ENCODE measurements at regions not wholly inside any gene's neighbourhood (a gene's known extent, or its start where the extent isn't known, plus 50 kb on each side); places are given as distances from the start of the nearest gene placed in this dataset.
A peak's percentile ranks its signal among the peaks of the same experiment; 100 is the strongest.

DNA sequence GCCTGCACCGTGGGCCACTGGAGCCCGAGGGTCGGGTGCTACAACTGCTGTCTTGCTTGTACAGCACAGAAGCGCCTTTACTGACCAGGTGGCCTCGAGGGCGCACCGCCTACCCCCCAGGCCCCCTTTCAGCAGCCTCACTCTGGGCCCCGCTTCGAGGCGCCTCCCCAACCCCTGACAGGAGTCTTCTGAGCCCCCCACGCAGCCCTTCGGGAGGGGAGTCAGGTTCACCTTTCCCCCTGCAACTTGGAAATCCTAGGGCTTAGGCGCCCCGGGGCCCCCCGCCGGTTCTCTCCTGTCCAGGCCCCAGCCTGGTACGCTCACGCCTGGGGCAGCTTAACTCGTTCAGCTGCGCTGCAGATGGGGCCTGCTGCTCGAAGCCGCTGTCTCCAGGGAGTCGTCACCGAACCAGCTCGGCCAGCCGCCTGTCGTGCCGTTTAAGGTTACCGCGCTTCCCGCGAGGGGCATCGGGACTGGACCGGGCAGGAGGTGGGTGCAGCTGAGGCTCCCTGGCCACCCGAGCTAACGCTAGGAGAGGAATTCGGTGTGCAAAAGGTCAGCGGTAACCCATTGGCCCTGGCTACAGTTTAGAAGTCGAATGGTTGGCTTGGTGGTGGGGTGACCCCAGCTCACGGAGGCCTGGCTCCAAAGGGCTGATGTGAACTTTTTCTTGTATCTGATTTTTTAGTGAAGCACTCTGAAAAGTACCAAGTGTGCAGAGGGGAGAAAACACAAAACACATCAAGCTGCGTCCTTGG, 58.9 kb upstream of the BCOR start:
- Histone ChIP-seq H3K36me3 (ENCODE audit: control insufficient read depth in 3 of 3, insufficient read depth in 2 of 3, low read depth in 1 of 3, low read length in 3 of 3) (no peaks in the 10 kb centered on the region), H3K9me3 (ENCODE audit: control insufficient read depth in 2 of 2, insufficient read depth in 1 of 2, low read depth in 1 of 2, low read length in 1 of 2) (no peaks in the 10 kb centered on the region), H3K27me3 (ENCODE audit: control insufficient read depth in 3 of 3, insufficient read depth in 3 of 3, low read length in 3 of 3) (peaks cover 0 to 22% (median 2%) of the 10 kb centered on the region in 3 donors), H3K4me1 (ENCODE audit: control insufficient read depth in 3 of 3, insufficient read depth in 2 of 3, low read depth in 1 of 3, low read length in 2 of 3) (peaks cover 0 to 23% (median 0%) of the 10 kb centered on the region in 3 donors), H3K27ac (ENCODE audit: low read depth in 1 of 3, low read length in 2 of 3) (no peak overlapping the region), H3K4me3 (ENCODE audit: low read depth in 1 of 3, low read length in 3 of 3) (no peak overlapping the region)
- 59 to 95% (median 83%) methylated on average over 27 to 41 of the region's 41 CpGs for WGBS, 3 donors
- no peak for DNase-seq
- no peak for FAIRE-seq

DNA sequence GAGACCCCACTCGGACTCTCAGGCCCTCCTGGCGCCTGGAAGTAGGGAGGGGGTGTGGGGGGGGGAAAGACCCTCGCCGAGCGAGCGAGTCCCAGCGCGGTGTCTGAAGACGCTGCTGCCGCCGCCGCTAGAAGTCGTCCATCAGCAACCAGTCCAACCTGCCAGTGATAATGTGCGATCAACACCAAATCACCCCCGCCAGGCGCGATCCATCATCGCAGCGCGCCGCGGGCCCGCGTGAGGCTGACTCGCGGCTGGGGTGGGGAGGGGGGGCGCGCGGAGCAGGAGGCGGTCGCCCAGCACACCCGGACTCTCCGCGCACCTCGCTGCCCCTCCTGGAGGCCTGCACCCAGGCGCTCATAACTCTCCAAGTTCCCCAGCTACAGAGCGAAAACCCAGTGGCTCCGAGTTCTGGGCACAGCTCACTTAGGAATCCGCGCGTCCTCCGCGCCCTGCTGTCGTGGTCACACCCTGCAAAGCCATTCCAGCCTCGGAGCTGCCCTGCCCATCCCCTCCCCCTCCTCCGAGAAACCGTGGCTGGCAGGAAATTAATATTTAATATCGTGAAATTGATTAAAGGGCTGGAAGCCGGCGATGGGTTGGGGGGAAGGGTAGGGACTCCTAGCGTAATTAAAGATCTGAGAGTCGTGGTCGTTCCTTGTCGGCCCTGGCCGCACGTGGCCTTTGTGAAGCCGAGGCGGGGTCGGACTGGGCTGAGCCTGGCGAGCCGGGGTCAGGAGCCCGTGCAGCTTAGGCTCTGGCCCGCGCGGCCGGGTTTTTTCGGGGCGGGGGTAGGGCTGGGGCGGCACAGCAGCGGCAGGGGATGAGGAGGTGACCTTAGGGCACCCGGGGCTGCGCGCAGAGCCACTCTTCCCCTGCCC, 58.1 kb upstream of the BCOR start:
- Histone ChIP-seq H3K9me3 (ENCODE audit: control insufficient read depth in 2 of 2, insufficient read depth in 1 of 2, low read depth in 1 of 2, low read length in 1 of 2) (no peaks in the 10 kb centered on the region), H3K4me3 (ENCODE audit: low read depth in 1 of 3, low read length in 3 of 3) (peak overlapping the region in 2 of 3 donors; percentile 40 to 46), H3K27me3 (ENCODE audit: control insufficient read depth in 3 of 3, insufficient read depth in 3 of 3, low read length in 3 of 3) (peaks cover 0 to 29% (median 5%) of the 10 kb centered on the region in 3 donors), H3K27ac (ENCODE audit: low read depth in 1 of 3, low read length in 2 of 3) (peak overlapping the region in 2 of 3 donors; percentile 46 to 58), H3K36me3 (ENCODE audit: control insufficient read depth in 3 of 3, insufficient read depth in 2 of 3, low read depth in 1 of 3, low read length in 3 of 3) (no peaks in the 10 kb centered on the region), H3K4me1 (ENCODE audit: control insufficient read depth in 3 of 3, insufficient read depth in 2 of 3, low read depth in 1 of 3, low read length in 2 of 3) (peaks cover 0 to 23% (median 0%) of the 10 kb centered on the region in 3 donors)
- whole genome bisulfite sequencing, 3 donors, result 28 to 38% (median 34%) methylated on average over 26 to 73 of the region's 73 CpGs
- no peak for FAIRE-seq
- peak; percentile 47 to 51 for DNase-seq

DNA sequence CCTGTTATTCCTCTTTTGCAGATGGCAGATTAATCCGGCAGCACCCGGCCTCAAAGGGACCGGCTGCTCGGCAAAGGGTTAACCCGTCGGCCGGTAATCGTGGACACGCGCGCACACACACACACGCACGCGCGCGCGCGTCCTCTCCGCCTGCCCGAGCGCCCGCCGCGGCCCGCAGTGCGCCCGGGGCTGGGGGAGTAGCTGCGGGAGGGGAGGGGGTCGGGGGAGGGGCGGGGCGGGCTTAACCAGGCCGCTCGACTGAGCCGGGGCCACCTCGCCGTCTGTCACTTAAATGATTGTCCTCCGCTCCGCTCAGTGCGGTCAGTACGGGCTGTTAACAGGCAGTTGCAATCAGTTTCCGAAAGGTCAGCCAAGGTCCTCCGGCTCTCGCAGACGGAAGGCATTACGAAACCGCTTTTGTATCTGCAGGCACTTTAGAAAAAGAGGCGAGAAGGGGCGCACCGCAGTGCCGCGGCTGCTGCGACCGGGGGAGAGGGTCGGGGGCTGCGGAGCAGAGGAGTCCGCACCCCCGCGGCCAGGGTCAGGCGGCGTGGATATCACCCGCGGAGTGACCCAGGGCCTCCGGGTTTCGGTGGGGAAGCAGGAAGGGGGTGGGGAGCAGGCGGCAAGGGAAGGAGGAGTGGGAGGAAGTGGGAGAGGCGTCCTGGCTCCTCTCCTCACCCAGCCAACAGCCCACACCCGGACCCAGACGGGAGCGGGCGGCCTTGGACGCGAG, 57.3 kb upstream of the BCOR start:
- H3K4me1 ChIP-seq (ENCODE audit: control insufficient read depth in 3 of 3, insufficient read depth in 2 of 3, low read depth in 1 of 3, low read length in 2 of 3), result peaks cover 0 to 23% (median 0%) of the 10 kb centered on the region in 3 donors
- H3K27ac ChIP-seq (ENCODE audit: low read depth in 1 of 3, low read length in 2 of 3), result peak overlapping the region in 2 of 3 donors; percentile 46 to 58
- no peaks in the 10 kb centered on the region for H3K36me3 ChIP-seq (ENCODE audit: control insufficient read depth in 3 of 3, insufficient read depth in 2 of 3, low read depth in 1 of 3, low read length in 3 of 3)
- FAIRE-seq (no peak), DNase-seq (peak; percentile 48 to 68)
- 0 to 7% (median 6%) methylated on average over 32 to 72 of the region's 72 CpGs for WGBS, 3 donors
- peak overlapping the region in 2 of 3 donors; percentile 40 to 46 for H3K4me3 ChIP-seq (ENCODE audit: low read depth in 1 of 3, low read length in 3 of 3)
- H3K9me3 ChIP-seq (ENCODE audit: control insufficient read depth in 2 of 2, insufficient read depth in 1 of 2, low read depth in 1 of 2, low read length in 1 of 2), result no peaks in the 10 kb centered on the region
- peaks cover 0 to 31% (median 5%) of the 10 kb centered on the region in 3 donors for H3K27me3 ChIP-seq (ENCODE audit: control insufficient read depth in 3 of 3, insufficient read depth in 3 of 3, low read length in 3 of 3)

DNA sequence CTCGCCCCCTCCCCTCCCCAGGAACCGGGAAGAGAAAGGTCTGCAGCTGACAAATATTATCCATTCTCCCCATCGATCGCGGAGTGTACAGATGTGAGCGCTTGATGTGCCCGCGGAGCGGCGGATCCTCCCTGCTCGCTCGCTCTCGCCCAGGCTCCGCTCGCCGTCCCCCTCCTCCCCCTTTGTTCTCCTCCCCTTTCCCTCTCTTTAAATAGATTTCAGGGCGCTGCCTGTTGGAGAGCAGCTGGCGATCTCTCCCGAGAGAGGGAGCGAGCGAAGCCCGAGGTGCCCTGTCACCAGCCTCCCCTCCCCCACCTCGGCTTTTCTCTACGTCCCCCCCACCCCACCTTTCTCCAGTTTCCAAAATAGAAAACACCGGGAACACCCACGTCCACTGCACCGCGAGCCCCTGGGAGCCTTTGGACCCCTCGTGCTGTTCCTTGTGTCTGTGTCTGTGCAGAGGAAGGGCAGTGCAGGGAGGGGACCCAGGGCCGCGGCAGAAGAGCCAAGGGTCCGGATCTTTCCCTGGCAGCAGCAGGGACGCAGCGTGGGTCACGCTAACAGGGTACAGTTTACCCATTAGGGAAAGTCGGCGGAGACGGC, 56.6 kb upstream of the BCOR start:
- peak overlapping the region in 2 of 3 donors; percentile 34 to 46 for H3K4me3 ChIP-seq (ENCODE audit: low read depth in 1 of 3, low read length in 3 of 3)
- H3K9me3 ChIP-seq (ENCODE audit: control insufficient read depth in 2 of 2, insufficient read depth in 1 of 2, low read depth in 1 of 2, low read length in 1 of 2), result no peaks in the 10 kb centered on the region
- DNase-seq (peak in 1 of 2 donors; percentile 43), FAIRE-seq (no peak)
- H3K36me3 ChIP-seq (ENCODE audit: control insufficient read depth in 3 of 3, insufficient read depth in 2 of 3, low read depth in 1 of 3, low read length in 3 of 3), result no peaks in the 10 kb centered on the region
- 1 to 15% (median 1%) methylated on average over 26 to 36 of the region's 38 CpGs for WGBS, 3 donors
- peak overlapping the region in 2 of 3 donors; percentile 17 to 45 for H3K27ac ChIP-seq (ENCODE audit: low read depth in 1 of 3, low read length in 2 of 3)
- H3K27me3 ChIP-seq (ENCODE audit: control insufficient read depth in 3 of 3, insufficient read depth in 3 of 3, low read length in 3 of 3), result peaks cover 0 to 31% (median 5%) of the 10 kb centered on the region in 3 donors
- peaks cover 0 to 23% (median 0%) of the 10 kb centered on the region in 3 donors for H3K4me1 ChIP-seq (ENCODE audit: control insufficient read depth in 3 of 3, insufficient read depth in 2 of 3, low read depth in 1 of 3, low read length in 2 of 3)

DNA sequence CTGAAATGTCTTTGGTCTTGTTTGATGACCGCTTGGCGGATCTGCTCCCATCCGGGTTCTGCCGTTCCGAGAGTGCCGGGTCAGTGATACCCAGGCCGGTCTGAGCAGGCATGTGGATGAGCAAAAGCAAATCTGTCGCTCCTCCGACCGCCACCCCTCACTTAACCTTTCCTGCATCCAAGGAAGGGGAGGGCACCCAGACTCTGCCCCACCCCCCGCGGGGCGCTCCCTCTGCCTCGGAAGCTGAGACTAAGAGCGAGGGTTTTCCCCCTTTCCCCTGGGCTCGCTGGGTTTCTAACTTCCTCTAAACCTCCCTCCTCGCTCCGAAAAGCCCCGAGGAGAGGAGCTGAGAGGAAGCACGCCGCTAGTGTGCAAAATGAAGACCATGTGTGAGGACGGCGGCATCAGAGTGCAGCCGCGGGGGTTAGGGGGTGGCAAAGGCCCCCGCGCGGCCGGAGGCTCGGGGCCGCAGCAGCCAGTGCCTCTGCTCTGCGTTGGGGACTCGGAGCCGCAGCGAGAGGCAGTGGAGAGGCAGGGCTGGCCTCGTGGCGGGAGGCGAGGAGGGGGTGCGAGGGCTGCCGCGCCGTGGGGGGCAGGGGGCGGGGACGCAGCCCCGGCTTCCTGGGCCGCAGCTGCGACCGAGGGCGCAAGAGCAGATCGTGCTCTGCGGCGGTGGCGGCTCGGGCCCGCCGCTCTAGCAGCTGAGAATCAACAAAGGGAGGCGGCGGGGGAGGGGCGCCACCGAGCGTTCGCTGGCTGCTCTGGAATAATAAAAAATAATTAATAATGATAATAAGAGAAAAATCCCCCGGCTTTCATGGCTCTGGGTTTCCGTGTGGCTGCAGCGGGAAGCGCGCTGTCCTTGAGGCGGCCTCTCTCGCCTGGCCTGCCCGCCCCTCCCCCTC, 55.8 kb upstream of the BCOR start:
- Histone ChIP-seq H3K9me3 (ENCODE audit: control insufficient read depth in 2 of 2, insufficient read depth in 1 of 2, low read depth in 1 of 2, low read length in 1 of 2) (no peaks in the 10 kb centered on the region), H3K27ac (ENCODE audit: low read depth in 1 of 3, low read length in 2 of 3) (peak overlapping the region in 2 of 3 donors; percentile 33 to 62), H3K27me3 (ENCODE audit: control insufficient read depth in 3 of 3, insufficient read depth in 3 of 3, low read length in 3 of 3) (peaks cover 0 to 31% (median 10%) of the 10 kb centered on the region in 3 donors), H3K36me3 (ENCODE audit: control insufficient read depth in 3 of 3, insufficient read depth in 2 of 3, low read depth in 1 of 3, low read length in 3 of 3) (no peaks in the 10 kb centered on the region), H3K4me1 (ENCODE audit: control insufficient read depth in 3 of 3, insufficient read depth in 2 of 3, low read depth in 1 of 3, low read length in 2 of 3) (peaks cover 0 to 25% (median 0%) of the 10 kb centered on the region in 3 donors), H3K4me3 (ENCODE audit: low read depth in 1 of 3, low read length in 3 of 3) (peak overlapping the region in 2 of 3 donors; percentile 34 to 46)
- 0 to 9% (median 6%) methylated on average over 37 to 69 of the region's 70 CpGs for WGBS, 3 donors
- DNase-seq (peak in 1 of 2 donors; percentile 62), FAIRE-seq (no peak)

DNA sequence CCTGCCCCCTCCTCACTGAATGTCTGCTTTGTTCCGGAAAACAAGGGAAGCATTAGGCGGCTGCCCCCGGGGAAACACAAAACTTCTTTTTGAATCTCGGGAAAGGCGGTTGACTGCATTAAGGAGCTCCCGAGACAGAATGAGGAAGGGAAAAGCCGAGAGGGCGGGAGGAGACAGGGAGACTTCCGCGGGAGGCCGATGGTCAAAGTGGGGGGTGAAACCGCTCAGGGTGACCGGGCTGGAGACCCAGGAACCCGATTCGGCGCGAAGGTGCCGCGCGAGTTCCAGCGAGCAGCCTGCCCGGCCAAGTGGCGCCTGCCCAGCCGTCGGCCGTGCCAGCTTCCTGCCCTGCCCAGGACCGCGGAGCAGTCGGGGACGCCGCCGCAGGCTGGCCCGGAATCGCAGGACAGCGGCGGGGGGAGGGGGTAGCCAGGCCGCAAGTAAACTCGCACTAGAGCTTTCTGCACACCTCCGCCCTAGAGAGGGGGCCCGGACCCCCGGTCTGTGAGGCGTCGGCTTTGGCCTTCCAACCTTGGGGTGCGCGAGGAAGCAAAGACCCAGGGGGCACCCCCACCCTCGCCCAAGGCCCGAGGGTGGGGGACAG, 55.1 kb upstream of the BCOR start:
- peak overlapping the region; percentile 7 to 46 (median 34) for H3K4me3 ChIP-seq (ENCODE audit: low read depth in 1 of 3, low read length in 3 of 3)
- H3K27me3 ChIP-seq (ENCODE audit: control insufficient read depth in 3 of 3, insufficient read depth in 3 of 3, low read length in 3 of 3), result peaks cover 0 to 31% (median 10%) of the 10 kb centered on the region in 3 donors
- H3K27ac ChIP-seq (ENCODE audit: low read depth in 1 of 3, low read length in 2 of 3), result peak overlapping the region in 1 of 3 donors; percentile 54
- DNase-seq (peak in 1 of 2 donors; percentile 45), FAIRE-seq (no peak)
- H3K9me3 ChIP-seq (ENCODE audit: control insufficient read depth in 2 of 2, insufficient read depth in 1 of 2, low read depth in 1 of 2, low read length in 1 of 2), result no peaks in the 10 kb centered on the region
- H3K36me3 ChIP-seq (ENCODE audit: control insufficient read depth in 3 of 3, insufficient read depth in 2 of 3, low read depth in 1 of 3, low read length in 3 of 3), result no peaks in the 10 kb centered on the region
- H3K4me1 ChIP-seq (ENCODE audit: control insufficient read depth in 3 of 3, insufficient read depth in 2 of 3, low read depth in 1 of 3, low read length in 2 of 3), result peaks cover 0 to 24% (median 0%) of the 10 kb centered on the region in 3 donors
- 1 to 10% (median 5%) methylated on average over 21 to 47 of the region's 47 CpGs for WGBS, 3 donors
